GM21825 (cell line): ENCODE measurements at regions not wholly inside any gene's neighbourhood (a gene's known extent, or its start where the extent isn't known, plus 50 kb on each side); places are given as distances from the start of the nearest gene placed in this dataset.

ENCODE experiments used
- ATAC-seq: cut with Tn5 transposase; IDR thresholded peaks from one replicate; pipeline ENCODE4 v1.9.1; 2021; ENCODE audit warnings: mild to moderate bottlenecking, moderate library complexity; ENCODE audit not compliant: unreplicated experiment

DNA sequence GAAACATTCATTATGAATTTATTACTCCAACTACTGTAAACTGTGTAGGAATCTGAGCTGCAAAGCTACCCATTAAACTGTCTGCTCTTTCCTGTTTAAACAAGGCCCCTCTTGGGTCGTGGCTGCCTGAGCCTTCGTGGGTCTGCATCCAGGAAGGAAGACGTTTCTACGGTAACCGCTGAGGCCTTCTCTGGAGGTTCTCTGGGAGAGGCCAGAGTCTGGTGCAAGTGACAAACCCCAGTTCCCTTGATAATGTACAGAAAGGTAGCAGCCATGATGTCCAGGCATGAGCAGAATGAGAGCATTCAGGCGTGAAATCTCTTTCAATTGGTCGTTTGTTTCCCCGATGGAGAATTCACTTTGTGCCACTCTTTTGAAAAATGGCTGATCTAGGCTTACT, 350.2 kb downstream of the PLPP3 start:
- ATAC-seq = no peak

GRCh38 chr1:56227886-56228285, 351.5 kb downstream of the PLPP3 start:
- no peak for ATAC-seq

GRCh38 chr1:56227401-56227800, 352.0 kb downstream of the PLPP3 start:
- no peak for ATAC-seq

GRCh38 chr1:56225964-56226815, 353.2 kb downstream of the PLPP3 start:
- ATAC-seq = no peak

GRCh38 chr1:56223968-56224367, 355.4 kb downstream of the PLPP3 start:
- no peak for ATAC-seq

GRCh38 chr1:56222914-56223540, 356.3 kb downstream of the PLPP3 start:
- no peak for ATAC-seq

DNA sequence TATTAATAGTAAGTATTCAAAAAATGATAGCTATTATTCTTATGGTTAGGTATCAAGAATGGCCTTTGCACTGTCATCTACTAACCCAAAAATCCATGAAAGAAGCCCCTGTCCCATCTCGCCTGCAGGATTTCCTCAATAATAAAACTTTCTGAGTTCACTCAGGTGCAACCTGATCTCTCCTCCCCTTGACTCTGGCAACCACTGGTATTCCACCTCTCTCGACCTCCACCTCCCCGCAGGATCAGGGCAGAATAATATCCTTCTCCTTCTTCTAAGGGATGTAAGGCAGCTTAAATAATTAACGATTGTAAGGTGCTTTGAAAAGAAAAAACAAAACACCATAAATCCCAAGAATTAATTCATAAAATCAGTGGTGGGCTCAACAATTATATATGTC, 359.3 kb downstream of the PLPP3 start:
- ATAC-seq = no peak

- ATAC-seq = no peak
These were observed 361.3 kb downstream of the PLPP3 start for GRCh38 chr1:56218023-56218422.

GRCh38 chr1:56216218-56216617, 363.1 kb downstream of the PLPP3 start:
- no peak for ATAC-seq

GRCh38 chr1:56215771-56216170, 363.6 kb downstream of the PLPP3 start:
- no peak for ATAC-seq

DNA sequence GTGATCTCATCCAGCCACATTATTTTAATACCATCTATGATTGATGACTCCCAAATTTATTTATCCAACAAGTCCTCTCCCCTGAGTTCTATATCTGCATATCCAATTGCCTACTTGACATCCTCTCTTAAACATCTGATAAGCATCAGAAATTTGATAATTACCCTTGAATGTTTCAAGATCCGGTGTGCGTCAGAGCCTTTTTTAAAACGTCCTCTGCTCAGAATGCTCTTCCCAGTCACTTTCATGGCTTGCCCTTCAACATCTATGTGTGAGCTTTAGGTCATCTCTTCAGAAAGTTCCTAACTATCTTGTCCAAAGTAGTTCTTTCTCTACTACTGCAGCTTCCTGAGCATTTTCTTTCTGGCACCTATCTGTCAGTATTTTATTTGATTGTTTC, 364.3 kb downstream of the PLPP3 start:
- no peak for ATAC-seq

DNA sequence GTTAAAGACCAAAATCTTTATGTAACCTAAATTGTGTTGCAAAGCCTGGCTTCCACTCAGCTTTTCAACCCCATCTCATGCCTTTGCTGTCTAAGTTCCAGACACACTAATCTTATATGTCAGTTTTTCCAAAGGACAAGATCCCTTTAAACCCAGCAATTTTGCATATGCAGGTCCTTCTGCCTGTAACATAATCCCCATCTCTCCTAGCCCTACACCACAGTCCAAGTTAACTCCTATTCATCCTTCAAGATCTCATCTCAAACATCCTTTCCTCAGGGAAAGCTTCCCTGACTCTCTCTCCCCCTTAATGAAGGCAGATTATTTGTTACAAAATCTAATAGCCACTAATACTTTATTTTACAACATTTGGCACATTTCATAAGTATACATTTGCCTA, 366.3 kb downstream of the PLPP3 start:
- no peak for ATAC-seq

- no peak for ATAC-seq
These were observed 367.2 kb downstream of the PLPP3 start for GRCh38 chr1:56212143-56212542.

DNA sequence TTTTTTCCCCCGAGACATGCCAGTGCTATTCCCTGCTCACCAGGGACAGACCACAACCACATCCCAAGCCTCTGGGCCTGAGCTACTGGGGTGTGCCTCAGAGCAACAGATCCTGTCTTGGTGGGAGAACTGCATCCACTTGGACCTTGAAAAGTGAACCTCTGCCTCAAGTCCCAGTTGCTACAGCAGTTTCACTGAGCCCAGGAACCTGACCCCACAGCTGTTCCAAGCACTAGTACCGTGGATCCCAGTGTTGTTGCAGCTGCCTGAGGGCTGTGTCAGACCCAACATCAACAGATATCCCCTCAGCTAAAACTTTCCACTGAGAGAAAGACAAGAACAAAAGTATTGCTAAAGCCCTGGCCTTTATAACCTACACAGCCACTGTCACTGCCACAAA, 373.0 kb downstream of the PLPP3 start:
- ATAC-seq = no peak

GRCh38 chr1:56204206-56204605, 375.2 kb downstream of the PLPP3 start:
- no peak for ATAC-seq

DNA sequence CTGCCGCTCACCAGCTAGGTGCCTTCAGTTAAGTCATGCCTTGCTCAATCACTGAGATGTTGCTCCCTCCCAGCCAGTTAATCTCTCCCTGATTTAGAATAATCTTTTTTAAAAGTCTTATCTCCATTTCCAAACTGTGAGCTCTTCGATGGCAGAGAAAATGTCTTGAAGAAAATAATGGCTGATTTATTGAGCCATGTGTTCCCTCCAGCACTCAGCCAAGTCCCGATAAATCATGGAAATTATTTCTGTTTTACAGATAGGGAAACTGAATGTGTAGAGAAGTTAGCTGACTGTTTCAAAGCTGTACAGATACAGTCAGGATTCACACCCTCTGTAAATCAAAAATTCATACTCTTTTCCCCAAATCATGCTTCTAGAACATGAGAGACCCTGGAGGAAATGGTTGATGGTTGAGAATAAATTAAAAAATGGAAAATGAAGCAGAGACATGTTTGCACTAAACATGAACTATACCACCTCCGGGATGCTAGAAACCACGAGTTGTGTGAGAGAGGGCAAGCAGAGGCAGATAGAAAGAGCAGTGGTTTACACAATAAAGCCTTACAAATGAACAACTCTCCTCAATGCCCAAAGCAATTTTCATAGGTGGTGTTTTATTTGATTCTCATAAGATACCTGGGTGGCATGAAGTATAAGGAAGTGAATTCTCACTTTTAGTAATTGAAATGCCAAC, 376.4 kb downstream of the PLPP3 start:
- no peak for ATAC-seq

DNA sequence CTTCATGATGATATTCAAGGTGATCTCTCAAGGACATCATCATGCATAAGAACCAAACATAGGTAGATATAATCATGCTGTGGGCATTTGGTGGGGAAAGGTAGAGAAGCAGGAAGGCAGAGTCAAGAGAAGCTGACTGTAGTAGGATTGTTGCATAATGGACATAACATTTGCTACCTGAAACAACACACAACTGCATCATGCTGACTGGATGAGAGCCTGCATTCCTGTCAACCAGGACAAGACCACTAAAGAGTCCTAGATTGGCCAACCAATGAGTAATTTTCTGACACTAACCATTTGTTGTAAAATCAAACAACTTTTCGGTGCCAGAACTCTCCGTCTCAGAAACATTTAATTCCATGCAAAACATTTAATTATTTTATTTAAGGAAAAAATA, 377.2 kb downstream of the PLPP3 start:
- ATAC-seq = no peak

DNA sequence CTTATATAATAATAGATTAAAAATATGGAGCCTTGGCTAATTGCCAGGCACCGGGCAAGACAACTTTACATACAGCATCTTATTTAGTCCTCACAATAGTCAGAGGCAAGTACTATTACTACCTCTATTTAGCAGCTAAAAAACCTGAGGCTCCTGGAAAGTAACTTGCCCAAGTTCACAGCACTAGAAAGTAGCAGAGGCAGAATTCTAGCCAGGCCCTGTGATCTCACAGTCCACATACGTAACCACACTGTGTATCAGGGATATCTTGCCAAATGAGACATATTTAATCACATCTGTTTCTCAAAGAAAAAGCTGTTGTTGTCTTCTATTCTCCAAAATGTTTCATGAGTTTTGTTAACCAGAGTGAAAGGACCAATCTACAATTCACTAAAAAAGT, 378.5 kb downstream of the PLPP3 start:
- ATAC-seq = no peak

GRCh38 chr1:56200442-56200841, 378.9 kb downstream of the PLPP3 start:
- no peak for ATAC-seq

DNA sequence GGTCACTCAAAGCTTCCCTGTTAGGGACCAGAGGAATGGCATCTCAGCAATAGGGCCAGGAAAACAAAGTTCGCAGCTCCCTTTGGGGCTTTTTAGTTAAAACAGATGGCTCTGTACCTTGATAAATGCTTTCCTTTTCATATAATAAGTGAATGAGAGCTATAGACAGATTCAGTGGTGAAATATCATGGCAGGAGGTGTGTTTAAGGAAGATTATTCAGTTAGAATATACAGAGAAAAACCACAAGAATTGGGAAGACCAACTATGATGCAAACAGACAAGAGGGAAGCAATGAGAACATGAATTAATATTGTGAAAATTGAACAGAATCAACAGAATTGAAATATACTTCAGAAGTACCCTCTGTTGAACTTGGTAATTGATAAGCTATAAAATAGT, 379.4 kb downstream of the PLPP3 start:
- no peak for ATAC-seq

GRCh38 chr1:56199061-56199460, 380.3 kb downstream of the PLPP3 start:
- ATAC-seq = no peak

- no peak for ATAC-seq
These were observed 381.4 kb downstream of the PLPP3 start for GRCh38 chr1:56197946-56198345.
